MM.1S (cell line): ENCODE measurements at regions not wholly inside any gene's neighbourhood (a gene's known extent, or its start where the extent isn't known, plus 50 kb on each side); places are given as distances from the start of the nearest gene placed in this dataset.

ENCODE experiments used
- DNase-seq: peaks from one replicate; pipeline ENCODE4 v3.0.0-alpha.2; 2015
- H2AFZ ChIP-seq: fragments of 300-600 bp; sonication (generic); 2 replicates; pipeline ENCODE4 v1.6.0; 2016; ENCODE audit warnings: antibody characterized with exemption, low read length
- H3F3A ChIP-seq: fragments of 300-600 bp; sonication (generic); 2 replicates; pipeline ENCODE4 v1.6.1; 2016; ENCODE audit warnings: mild to moderate bottlenecking, antibody characterized with exemption, low read length, moderate library complexity, mixed read lengths; ENCODE audit not compliant: insufficient read depth
- H3K27ac ChIP-seq: fragments of 300-600 bp; sonication (generic); 2 replicates; pipeline ENCODE4 v1.5.1; 2016; ENCODE audit warnings: mild to moderate bottlenecking, low read length
- H3K27me3 ChIP-seq: fragments of 300-600 bp; sonication (generic); replicated peaks from 2 replicates; pipeline ENCODE4 v1.6.0; 2016; ENCODE audit warnings: low read length; ENCODE audit not compliant: insufficient read depth
- H3K36me3 ChIP-seq: fragments of 300-600 bp; sonication (generic); replicated peaks from 2 replicates; pipeline ENCODE4 v1.6.1; 2016; ENCODE audit warnings: mild to moderate bottlenecking, low read length, mixed read lengths; ENCODE audit not compliant: insufficient read depth
- H3K4me1 ChIP-seq: fragments of 300-600 bp; sonication (generic); 2 replicates; pipeline ENCODE4 v1.6.1; 2016; ENCODE audit warnings: low read length, mixed read lengths
- H3K4me2 ChIP-seq: fragments of 300-600 bp; sonication (generic); 2 replicates; pipeline ENCODE4 v1.6.0; 2016; ENCODE audit warnings: low read depth, low read length
- H3K4me3 ChIP-seq: fragments of 300-600 bp; sonication (generic); 2 replicates; pipeline ENCODE4 v1.5.1; 2016; ENCODE audit warnings: low read length, mixed read lengths
- H3K79me2 ChIP-seq: fragments of 300-600 bp; sonication (generic); 2 replicates; pipeline ENCODE4 v1.6.1; 2016; ENCODE audit warnings: mixed run types, low read length, mixed read lengths
- H3K9ac ChIP-seq: fragments of 300-600 bp; sonication (generic); 2 replicates; pipeline ENCODE4 v1.6.1; 2016; ENCODE audit warnings: low read length, mixed read lengths
- H3K9me2 ChIP-seq: fragments of 300-600 bp; sonication (generic); replicated peaks from 2 replicates; pipeline ENCODE4 v1.6.1; 2016; ENCODE audit warnings: mild to moderate bottlenecking, low read length, mixed read lengths; ENCODE audit not compliant: insufficient read depth
- H3K9me3 ChIP-seq: fragments of 300-600 bp; sonication (generic); replicated peaks from 2 replicates; pipeline ENCODE4 v1.6.1; 2016; ENCODE audit warnings: mild to moderate bottlenecking, low read length, mixed read lengths; ENCODE audit not compliant: insufficient read depth
- H4K20me1 ChIP-seq: fragments of 300-600 bp; sonication (generic); 2 replicates; pipeline ENCODE4 v1.6.1; 2016; ENCODE audit warnings: mild to moderate bottlenecking, low read length, moderate library complexity, mixed read lengths; ENCODE audit not compliant: insufficient read depth
- EZH2 ChIP-seq: fragments of 300-600 bp; sonication (generic); optimal IDR thresholded peaks from 2 replicates; pipeline ENCODE3; 2017; ENCODE audit warnings: low read depth, mild to moderate bottlenecking, antibody characterized with exemption, low read length, mixed read lengths
- EZH2phosphoT487 ChIP-seq: fragments of 300-600 bp; sonication (generic); IDR thresholded peaks from 2 replicates; pipeline ENCODE4 v1.6.1; 2018; ENCODE audit warnings: antibody characterized with exemption, low read length
- TF ChIP-seq, protein P1 (sequence below): fragments of 300-600 bp; sonication (generic); IDR thresholded peaks from 2 replicates; pipeline ENCODE4 v1.5.1; 2016; ENCODE audit warnings: antibody characterized with exemption, low read length, mixed read lengths

DNA sequence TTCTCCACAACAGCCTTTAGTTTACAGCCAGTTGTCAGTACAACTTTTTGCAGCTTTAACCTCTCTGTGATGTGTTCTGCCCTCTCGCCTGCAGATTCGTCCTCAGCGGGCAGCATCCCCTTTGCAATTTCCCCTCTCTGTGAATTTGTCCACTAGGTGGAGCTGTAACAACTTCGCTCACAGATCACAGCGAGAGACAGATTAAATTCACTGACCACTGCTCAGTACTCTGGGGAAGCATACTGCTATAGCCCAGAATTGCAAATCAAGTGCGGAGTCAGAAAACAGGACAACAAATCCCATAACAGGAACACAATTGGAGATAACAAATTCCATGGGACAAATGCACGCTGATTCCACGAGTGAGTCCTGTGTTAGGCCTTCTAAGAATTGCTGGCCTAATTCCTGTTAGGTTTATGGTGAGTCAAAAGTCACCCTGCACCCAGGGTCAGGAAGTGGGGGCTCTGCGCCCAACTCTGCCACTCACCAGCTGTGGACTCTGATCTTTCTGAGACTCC is 2124.9 kb downstream of the MAT2B start:
- H3K36me3 ChIP-seq: no peaks in the 10 kb centered on the region
- DNase-seq: peak; percentile 56
- H2AFZ ChIP-seq: no peak overlapping the region
- no peak overlapping the region for H3K4me2 ChIP-seq
- H3K9ac ChIP-seq: no peak overlapping the region
- H4K20me1 ChIP-seq: no peaks in the 10 kb centered on the region
- TF ChIP-seq EZH2phosphoT487 (no peak), EZH2 (no peak)
- TF ChIP-seq, protein P1, sequence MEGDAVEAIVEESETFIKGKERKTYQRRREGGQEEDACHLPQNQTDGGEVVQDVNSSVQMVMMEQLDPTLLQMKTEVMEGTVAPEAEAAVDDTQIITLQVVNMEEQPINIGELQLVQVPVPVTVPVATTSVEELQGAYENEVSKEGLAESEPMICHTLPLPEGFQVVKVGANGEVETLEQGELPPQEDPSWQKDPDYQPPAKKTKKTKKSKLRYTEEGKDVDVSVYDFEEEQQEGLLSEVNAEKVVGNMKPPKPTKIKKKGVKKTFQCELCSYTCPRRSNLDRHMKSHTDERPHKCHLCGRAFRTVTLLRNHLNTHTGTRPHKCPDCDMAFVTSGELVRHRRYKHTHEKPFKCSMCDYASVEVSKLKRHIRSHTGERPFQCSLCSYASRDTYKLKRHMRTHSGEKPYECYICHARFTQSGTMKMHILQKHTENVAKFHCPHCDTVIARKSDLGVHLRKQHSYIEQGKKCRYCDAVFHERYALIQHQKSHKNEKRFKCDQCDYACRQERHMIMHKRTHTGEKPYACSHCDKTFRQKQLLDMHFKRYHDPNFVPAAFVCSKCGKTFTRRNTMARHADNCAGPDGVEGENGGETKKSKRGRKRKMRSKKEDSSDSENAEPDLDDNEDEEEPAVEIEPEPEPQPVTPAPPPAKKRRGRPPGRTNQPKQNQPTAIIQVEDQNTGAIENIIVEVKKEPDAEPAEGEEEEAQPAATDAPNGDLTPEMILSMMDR: peak; percentile 87
- H3K9me2 ChIP-seq: no peaks in the 10 kb centered on the region
- no peaks in the 10 kb centered on the region for H3K9me3 ChIP-seq
- no peaks in the 10 kb centered on the region for H3K4me1 ChIP-seq
- H3K4me3 ChIP-seq: no peak overlapping the region
- H3F3A ChIP-seq: no peaks in the 10 kb centered on the region
- H3K79me2 ChIP-seq: no peaks in the 10 kb centered on the region
- H3K27ac ChIP-seq: no peak overlapping the region
- H3K27me3 ChIP-seq: no peaks in the 10 kb centered on the region

DNA sequence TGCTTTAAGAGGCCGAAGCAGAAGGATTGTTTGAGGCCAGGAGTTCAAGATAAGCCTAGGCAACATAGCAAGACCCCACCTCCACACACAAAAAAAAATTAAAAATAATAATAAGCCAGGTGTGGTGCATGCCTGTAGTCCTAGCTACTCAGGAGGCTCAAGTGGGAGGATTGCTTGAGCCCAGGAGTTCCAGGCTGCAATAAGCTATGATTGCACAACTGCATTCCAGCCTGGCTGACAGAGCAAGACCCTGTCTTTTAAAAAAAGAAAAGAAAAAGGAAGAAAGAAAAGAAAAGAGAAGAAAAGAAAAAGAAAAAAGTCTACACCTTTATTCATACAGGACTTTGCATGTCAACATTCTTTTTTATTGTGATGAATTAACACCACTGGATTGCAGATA is 2125.8 kb downstream of the MAT2B start:
- no peak overlapping the region for H3K9ac ChIP-seq
- no peak for DNase-seq
- H3K4me1 ChIP-seq: no peaks in the 10 kb centered on the region
- no peaks in the 10 kb centered on the region for H3F3A ChIP-seq
- no peaks in the 10 kb centered on the region for H3K9me3 ChIP-seq
- H3K27me3 ChIP-seq: no peaks in the 10 kb centered on the region
- no peak for TF ChIP-seq EZH2
- TF ChIP-seq EZH2phosphoT487: no peak
- TF ChIP-seq, protein P1: no peak
- H4K20me1 ChIP-seq: no peaks in the 10 kb centered on the region
- H3K36me3 ChIP-seq: no peaks in the 10 kb centered on the region
- H3K4me3 ChIP-seq: no peak overlapping the region
- H3K9me2 ChIP-seq: no peaks in the 10 kb centered on the region
- H3K79me2 ChIP-seq: no peaks in the 10 kb centered on the region
- no peak overlapping the region for H3K27ac ChIP-seq
- no peak overlapping the region for H3K4me2 ChIP-seq
- no peak overlapping the region for H2AFZ ChIP-seq

DNA sequence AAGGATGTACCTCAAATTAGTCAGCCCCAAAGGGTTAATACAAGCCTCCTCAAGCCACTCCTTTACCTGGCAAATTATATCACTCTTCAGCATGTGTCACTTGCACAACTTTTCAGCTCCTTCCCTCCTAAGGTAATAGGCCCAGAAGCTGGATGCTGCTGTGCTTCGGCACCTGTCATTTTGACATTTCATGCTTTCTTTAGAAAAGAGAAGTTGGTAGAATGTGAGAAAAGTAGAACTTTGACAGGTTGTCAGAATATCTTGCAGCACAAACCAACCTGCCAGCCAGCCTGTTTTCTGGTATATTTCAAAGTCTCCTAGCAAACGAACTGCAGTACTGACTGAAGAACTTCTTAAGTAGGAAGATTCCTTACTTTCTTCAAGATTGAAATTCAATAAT is 2136.9 kb downstream of the MAT2B start:
- Histone ChIP-seq H4K20me1 (no peaks in the 10 kb centered on the region), H3K4me3 (no peak overlapping the region), H2AFZ (no peak overlapping the region), H3F3A (no peaks in the 10 kb centered on the region), H3K27ac (no peak overlapping the region), H3K27me3 (no peaks in the 10 kb centered on the region), H3K9ac (no peak overlapping the region), H3K36me3 (no peaks in the 10 kb centered on the region), H3K9me2 (no peaks in the 10 kb centered on the region), H3K9me3 (no peaks in the 10 kb centered on the region), H3K79me2 (no peaks in the 10 kb centered on the region), H3K4me2 (no peak overlapping the region), H3K4me1 (no peaks in the 10 kb centered on the region)
- TF ChIP-seq, protein P1: no peak
- no peak for TF ChIP-seq EZH2
- TF ChIP-seq EZH2phosphoT487: no peak
- DNase-seq: no peak
